ENCODE measurements at regions not wholly inside any gene's neighbourhood (a gene's known extent, or its start where the extent isn't known, plus 50 kb on each side); places are given as distances from the start of the nearest gene placed in this dataset.

GRCh38 chr1:101119289-101119688 is 93.7 kb upstream of the DPH5 start:
- no peak for TF ChIP-seq EZH2 (IDR thresholded peaks at IDR 0.05)
- no peak for TF ChIP-seq POLR2AphosphoS5 (IDR thresholded peaks at IDR 0.05; ENCODE audit: borderline replicate concordance, low read depth, low read length)
- TF ChIP-seq FOXP2 (optimal IDR thresholded peaks at IDR 0.05; ENCODE audit: control extremely low read depth, extremely low read length, insufficient read depth): no peak

All from SK-N-MC (cell line).